Nephron progenitor cell (in vitro differentiated cells): ENCODE measurements at regions not wholly inside any gene's neighbourhood (a gene's known extent, or its start where the extent isn't known, plus 50 kb on each side); places are given as distances from the start of the nearest gene placed in this dataset.

Experiments used
- DNase-seq: peaks from one replicate; pipeline ENCODE4 v3.0.0; 2021
- H3K27ac Mint-ChIP-seq: 2 replicates; pipeline ENCODE4 v1.8.0; 2021; ENCODE audit warnings: mild to moderate bottlenecking, moderate library complexity, mixed read lengths
- H3K27me3 Mint-ChIP-seq: 2 replicates; pipeline ENCODE4 v1.8.0; 2021; ENCODE audit warnings: mild to moderate bottlenecking, low read depth, mixed read lengths; ENCODE audit not compliant: poor library complexity
- H3K36me3 Mint-ChIP-seq: 2 replicates; pipeline ENCODE4 v1.8.0; 2021; ENCODE audit warnings: low read depth, mixed read lengths
- H3K4me1 Mint-ChIP-seq: 2 replicates; pipeline ENCODE4 v1.8.0; 2021; ENCODE audit warnings: mixed read lengths
- H3K4me3 Mint-ChIP-seq: 2 replicates; pipeline ENCODE4 v1.8.0; 2021; ENCODE audit warnings: mild to moderate bottlenecking, moderate library complexity, mixed read lengths
- H3K9me3 Mint-ChIP-seq: 2 replicates; pipeline ENCODE4 v1.8.0; 2021; ENCODE audit warnings: mild to moderate bottlenecking, moderate library complexity, mixed read lengths
- CTCF ChIP-seq: fragments of 200-600 bp; sonication (generic); IDR thresholded peaks from 2 replicates; pipeline ENCODE4 v1.5.0; 2021; ENCODE audit warnings: antibody characterized with exemption

- Mint-ChIP-seq H3K27ac (no peak overlapping the region), H3K27me3 (peaks cover 27% of the 10 kb centered on the region), H3K9me3 (peaks cover 50% of the 10 kb centered on the region), H3K4me3 (no peak overlapping the region), H3K36me3 (peaks cover 6% of the 10 kb centered on the region), H3K4me1 (peaks cover 22% of the 10 kb centered on the region)
- no peak for TF ChIP-seq CTCF
- DNase-seq = no peak
Measured at GRCh38 chr7:155188821-155189581, 108.7 kb upstream of the INSIG1 start.

GRCh38 chr7:155189590-155189989, 108.1 kb upstream of the INSIG1 start:
- TF ChIP-seq CTCF = no peak
- H3K4me1 Mint-ChIP-seq = peaks cover 26% of the 10 kb centered on the region
- peaks cover 47% of the 10 kb centered on the region for H3K9me3 Mint-ChIP-seq
- H3K4me3 Mint-ChIP-seq = no peak overlapping the region
- H3K27me3 Mint-ChIP-seq = peaks cover 28% of the 10 kb centered on the region
- H3K27ac Mint-ChIP-seq = no peak overlapping the region
- H3K36me3 Mint-ChIP-seq = peaks cover 6% of the 10 kb centered on the region
- DNase-seq = no peak

GRCh38 chr7:155190688-155191087, 107.0 kb upstream of the INSIG1 start:
- H3K27me3 Mint-ChIP-seq = peaks cover 30% of the 10 kb centered on the region
- H3K9me3 Mint-ChIP-seq = peaks cover 38% of the 10 kb centered on the region
- no peak overlapping the region for H3K27ac Mint-ChIP-seq
- H3K4me1 Mint-ChIP-seq = peaks cover 26% of the 10 kb centered on the region
- DNase-seq = peak; percentile 83
- peak overlapping the region; percentile 40 for H3K4me3 Mint-ChIP-seq
- TF ChIP-seq CTCF = peak; percentile 86
- no peaks in the 10 kb centered on the region for H3K36me3 Mint-ChIP-seq

DNA sequence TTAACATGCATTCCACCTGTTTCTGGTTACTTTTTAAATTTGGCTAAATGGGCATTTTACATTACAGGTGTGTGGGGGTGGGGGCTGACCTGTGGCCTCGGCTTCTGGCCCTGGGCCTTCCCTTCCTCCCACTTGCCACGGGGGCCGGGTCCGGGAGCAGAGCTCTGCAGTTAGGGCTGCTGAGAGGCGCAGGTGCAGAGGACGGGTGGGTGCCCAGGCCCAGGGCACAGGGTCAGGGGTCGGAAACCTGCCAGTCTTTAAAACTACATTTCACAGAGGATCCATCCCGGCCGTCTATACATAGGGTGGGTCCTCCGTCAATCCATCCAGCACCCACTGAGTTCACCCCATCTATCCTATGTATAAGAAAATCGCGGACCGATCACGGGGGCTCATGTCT, 106.5 kb upstream of the INSIG1 start:
- H3K36me3 Mint-ChIP-seq = peaks cover 2% of the 10 kb centered on the region
- no peak for DNase-seq
- no peak overlapping the region for H3K27ac Mint-ChIP-seq
- TF ChIP-seq CTCF = no peak
- no peak overlapping the region for H3K4me3 Mint-ChIP-seq
- peaks cover 30% of the 10 kb centered on the region for H3K27me3 Mint-ChIP-seq
- H3K4me1 Mint-ChIP-seq = peaks cover 26% of the 10 kb centered on the region
- H3K9me3 Mint-ChIP-seq = peaks cover 38% of the 10 kb centered on the region

GRCh38 chr7:155191901-155192478, 105.7 kb upstream of the INSIG1 start:
- no peak overlapping the region for H3K27ac Mint-ChIP-seq

More at GRCh38 chr7:155191901-155192478, 105.7 kb upstream of the INSIG1 start:
- TF ChIP-seq CTCF = no peak
- H3K4me3 Mint-ChIP-seq = no peak overlapping the region
- peaks cover 30% of the 10 kb centered on the region for H3K27me3 Mint-ChIP-seq
- DNase-seq = no peak
- peaks cover 26% of the 10 kb centered on the region for H3K4me1 Mint-ChIP-seq
- H3K36me3 Mint-ChIP-seq = peaks cover 4% of the 10 kb centered on the region
- H3K9me3 Mint-ChIP-seq = peaks cover 38% of the 10 kb centered on the region
